ENCODE measurements at regions not wholly inside any gene's neighbourhood (a gene's known extent, or its start where the extent isn't known, plus 50 kb on each side); places are given as distances from the start of the nearest gene placed in this dataset.

DNA sequence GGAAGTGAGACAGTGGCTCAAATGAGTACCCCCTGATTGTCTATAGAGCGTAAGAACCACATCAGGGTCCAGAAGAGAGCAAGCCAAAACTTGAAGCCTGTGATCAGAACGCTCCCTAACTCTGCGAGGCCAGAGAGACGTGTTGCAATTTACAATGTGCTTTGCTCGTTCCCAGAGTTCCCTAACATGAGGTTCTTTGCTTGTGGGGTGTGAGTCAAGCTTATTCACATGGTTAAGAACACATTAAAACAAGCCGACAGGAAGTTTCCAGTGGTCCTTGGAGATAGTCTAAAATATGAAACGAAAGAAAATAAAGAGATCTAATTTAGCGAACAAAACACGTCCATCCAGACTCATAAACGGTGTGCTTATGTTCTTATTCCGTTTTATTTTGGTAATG lies 702.3 kb downstream of the TRIML1 start:
- DNase-seq (ENCODE audit: low spot score), result no peak

DNA sequence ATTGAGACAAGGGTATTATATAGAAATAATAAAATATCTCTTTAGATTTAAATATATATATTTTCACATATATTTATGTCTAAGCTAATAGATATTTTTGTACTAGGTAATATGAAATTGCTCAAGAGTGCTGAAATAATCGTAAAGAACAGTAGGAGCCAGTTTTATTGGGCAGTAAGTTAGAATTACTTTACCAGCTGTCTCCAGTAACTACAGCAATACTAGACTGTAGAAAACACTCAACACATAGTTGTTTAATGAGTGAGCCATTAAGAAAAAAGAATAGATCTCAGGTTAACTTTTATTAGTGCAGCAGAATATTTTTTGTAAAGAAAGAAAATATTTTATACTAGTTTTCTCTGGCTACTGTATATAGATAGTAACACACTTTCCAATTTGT lies 715.2 kb downstream of the TRIML1 start:
- DNase-seq (ENCODE audit: low spot score), result no peak

GRCh38 chr4:188858696-188859095 lies 719.5 kb downstream of the TRIML1 start:
- no peak for DNase-seq (ENCODE audit: low spot score)

- DNase-seq (ENCODE audit: low spot score), result no peak
Observed at GRCh38 chr4:188864741-188865140, 725.5 kb downstream of the TRIML1 start.

GRCh38 chr4:188867796-188868195 lies 728.6 kb downstream of the TRIML1 start:
- DNase-seq (ENCODE audit: low spot score), result no peak

DNA sequence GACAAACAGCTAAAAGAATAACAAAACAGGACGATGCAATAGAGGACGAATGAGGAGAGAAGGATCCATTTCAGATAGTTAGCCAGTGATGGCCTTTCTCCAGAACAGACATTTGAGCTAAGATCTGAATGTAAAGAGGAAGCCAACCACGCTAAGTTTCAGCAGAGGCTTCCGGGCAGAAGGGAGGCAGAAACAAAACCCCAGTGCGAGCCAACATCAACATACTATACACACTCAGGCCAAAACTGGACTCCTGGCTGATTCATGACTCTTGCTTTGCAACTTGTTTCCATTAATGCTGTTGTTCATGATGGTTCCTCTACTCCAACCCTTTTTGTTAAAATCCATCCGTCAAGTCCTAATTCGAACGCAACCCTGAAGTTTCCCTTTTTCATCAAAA lies 730.3 kb downstream of the TRIML1 start:
- DNase-seq (ENCODE audit: low spot score), result no peak

DNA sequence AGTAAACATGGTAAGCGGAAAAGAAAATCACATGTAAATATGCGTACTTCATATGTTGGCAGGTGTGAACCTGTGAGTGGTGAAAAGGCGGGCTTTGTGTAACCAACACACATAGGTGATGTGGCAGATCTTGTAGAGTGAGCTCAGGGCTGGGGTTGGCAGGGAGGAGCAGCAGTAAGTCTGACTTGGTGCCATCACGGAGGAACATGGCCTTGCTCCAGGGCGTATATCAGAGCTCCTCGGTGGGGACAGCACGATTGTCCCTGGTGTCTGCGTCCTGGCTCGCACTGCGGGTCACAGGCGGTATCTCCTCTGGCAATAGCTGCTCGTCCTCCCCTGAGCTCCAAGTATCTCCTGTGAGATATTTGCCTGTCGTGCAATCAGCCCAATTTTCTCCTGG lies 733.6 kb downstream of the TRIML1 start:
- DNase-seq (ENCODE audit: low spot score), result no peak

DNA sequence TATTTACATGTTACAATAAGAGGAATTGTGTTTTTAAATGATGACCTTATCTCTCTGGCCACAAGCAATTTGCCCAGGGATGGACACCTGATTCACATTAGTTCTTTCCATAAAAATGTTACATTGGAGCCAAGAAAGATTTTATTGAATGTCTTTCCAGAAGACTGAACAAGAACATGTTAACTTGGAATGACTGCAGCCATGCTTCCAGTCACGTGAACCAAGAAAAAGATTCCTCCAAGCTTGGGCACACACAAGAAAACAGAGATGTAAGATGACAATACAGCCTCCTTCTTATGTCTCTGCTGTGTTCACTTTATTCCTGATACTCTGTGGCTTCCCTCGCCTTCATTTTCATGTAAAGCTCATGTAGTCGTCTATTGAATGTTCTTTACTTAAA lies 737.6 kb downstream of the TRIML1 start:
- DNase-seq (ENCODE audit: low spot score), result no peak

DNA sequence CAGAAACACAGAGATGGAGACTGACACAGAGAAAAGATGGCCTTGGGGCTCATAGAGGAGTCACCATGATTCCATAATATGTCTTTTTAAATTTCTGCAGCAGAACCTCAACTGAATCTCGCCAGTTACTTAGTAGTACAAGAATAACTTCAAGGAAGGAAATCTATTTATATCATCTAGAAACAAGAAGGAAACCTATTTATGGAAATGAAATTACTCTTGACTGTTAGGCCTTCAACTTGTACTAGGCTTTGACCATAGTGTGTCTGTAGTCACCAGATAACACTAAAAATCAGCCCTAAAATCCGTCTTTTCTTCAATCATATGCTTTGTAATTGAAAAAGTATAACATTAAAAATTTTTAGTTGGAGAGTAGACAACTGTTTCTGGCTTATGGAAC lies 740.4 kb downstream of the TRIML1 start:
- DNase-seq (ENCODE audit: low spot score), result no peak

DNA sequence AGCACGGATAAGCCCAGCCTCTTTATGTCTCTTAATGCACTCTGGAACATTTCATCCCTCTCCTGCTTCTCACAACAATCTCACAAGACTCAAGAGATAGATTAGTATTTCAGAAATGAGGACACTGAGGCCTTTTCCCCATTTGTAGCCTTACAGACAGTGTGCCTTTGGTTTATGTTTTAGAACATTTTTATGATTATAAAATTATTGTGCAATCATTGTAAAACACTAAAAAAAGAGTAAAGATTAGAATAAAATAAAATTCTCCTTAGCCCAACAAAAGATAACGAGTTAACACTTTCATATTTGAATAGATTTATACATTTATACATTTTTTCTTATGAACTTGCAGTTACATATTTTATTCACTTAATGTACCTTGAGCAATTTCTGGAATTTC lies 748.7 kb downstream of the TRIML1 start:
- no peak for DNase-seq (ENCODE audit: low spot score)

- no peak for DNase-seq (ENCODE audit: low spot score)
Observed at GRCh38 chr4:188892837-188893236, 753.6 kb downstream of the TRIML1 start.

- DNase-seq (ENCODE audit: low spot score), result no peak
Observed at GRCh38 chr4:188903986-188904385, 764.7 kb downstream of the TRIML1 start.

DNA sequence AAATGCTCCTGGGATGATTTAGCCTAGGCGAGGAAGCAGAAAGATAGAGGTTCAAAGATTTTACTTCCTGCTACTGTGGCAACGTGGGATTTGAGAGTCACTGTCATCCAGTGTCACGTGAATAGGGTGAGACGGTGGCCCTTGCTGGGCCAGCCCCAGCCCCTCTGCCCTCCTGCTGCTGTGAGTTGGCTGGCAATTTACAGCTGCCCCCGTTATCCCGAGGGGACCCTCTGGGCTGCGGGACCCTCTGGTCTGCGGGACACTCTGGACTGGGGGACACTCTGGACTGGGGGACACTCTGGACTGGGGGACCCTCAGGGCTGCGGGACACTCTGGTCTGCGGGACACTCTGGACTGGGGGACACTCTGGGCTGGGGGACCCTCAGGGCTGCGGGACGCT lies 765.4 kb downstream of the TRIML1 start:
- DNase-seq (ENCODE audit: low spot score), result no peak

GRCh38 chr4:188905248-188905647 lies 766.0 kb downstream of the TRIML1 start:
- DNase-seq (ENCODE audit: low spot score), result no peak

DNA sequence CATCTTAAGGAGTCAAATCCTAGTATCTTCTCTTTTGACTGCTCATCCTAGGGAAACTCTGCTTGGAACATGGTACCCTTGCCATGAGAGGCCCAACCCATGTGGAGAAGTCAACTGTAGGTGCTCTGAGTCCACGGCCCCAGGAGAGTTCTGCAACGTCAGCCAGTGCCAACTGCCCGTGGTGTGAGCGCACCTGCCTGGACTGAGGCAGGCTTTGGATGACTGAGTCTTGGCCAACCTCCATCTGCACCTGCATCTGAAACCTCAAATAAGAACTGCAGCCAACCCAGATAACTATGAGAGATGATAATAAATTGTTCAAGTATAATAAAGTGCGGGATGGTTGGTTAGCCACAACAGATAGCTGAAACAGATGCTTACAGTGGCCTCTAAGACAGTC lies 772.0 kb downstream of the TRIML1 start:
- DNase-seq (ENCODE audit: low spot score), result no peak

GRCh38 chr4:188911707-188912106 lies 772.5 kb downstream of the TRIML1 start:
- no peak for DNase-seq (ENCODE audit: low spot score)

GRCh38 chr4:188915175-188915574 lies 775.9 kb downstream of the TRIML1 start:
- no peak for DNase-seq (ENCODE audit: low spot score)

DNA sequence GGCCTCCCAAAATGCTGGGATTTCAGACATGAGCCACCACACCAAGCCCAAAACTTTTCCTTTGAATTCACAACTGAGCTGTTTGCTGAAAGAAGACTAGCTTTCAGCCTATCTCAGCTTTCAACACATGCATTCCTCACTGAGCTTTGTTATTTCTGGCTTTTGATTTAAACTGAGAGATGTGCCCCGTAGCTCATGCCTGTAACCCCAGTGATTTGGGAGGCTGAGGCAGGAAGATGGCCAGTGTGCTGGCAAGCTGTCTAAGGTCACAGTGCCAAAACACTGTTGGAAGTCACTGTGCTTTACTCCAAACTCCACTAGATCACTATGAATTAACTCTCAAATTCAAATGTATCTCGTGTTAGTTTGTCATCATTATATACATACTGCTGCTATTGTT lies 779.5 kb downstream of the TRIML1 start:
- no peak for DNase-seq (ENCODE audit: low spot score)

DNA sequence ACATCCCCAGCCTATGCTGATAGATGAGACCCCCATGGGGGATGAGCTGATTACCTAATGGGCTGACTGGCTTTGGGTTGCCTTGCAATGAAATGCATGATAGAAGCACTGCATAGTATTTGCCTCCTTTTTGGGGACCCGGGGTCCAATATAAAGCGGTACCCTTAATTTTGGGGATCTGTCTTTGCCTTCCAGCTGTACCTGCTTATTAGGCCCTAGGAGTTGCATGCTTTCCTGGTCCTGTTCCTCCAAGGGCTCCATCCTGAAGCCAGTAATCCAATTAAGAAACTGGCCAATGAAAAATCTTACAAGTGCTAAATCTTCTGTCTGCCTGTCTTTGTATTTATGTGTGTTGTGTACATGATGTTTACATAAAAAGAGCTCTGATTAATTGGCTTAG lies 791.6 kb downstream of the TRIML1 start:
- DNase-seq (ENCODE audit: low spot score), result no peak

DNA sequence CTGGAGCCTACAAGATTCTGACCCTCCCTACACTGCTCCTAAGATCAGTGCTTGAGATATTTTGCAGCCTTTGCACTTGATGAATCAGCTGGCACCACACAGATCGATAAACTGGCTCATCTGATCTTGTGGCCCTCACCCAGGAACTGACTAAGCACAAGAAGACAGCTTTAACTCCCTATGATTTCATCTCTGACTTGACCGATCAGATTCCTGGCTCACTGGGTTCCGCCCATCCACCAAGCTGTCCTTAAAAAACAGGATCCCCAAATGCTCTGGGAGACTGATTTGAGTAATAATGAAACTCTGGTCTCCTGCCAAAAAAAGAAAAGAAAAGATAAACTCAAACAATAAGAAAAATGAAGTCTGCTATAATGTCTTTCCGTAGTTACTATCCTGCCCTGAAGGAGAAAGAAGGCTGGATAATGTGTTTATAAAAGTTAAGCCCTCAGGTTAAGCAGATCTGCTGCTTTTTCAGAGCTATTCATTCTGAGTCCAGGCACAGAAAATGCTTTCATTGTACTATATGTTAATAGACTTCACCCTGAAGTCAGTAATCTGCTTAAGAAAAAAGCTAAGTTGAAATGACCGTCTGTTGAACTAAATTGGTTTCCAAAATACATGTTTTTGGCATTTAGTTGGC lies 795.2 kb downstream of the TRIML1 start:
- DNase-seq (ENCODE audit: low spot score), result peak; percentile 11

GRCh38 chr4:188941524-188942119 lies 802.4 kb downstream of the TRIML1 start:
- DNase-seq (ENCODE audit: low spot score), result peak; percentile 86

GRCh38 chr4:188942606-188943005 lies 803.4 kb downstream of the TRIML1 start:
- DNase-seq (ENCODE audit: low spot score), result no peak

DNA sequence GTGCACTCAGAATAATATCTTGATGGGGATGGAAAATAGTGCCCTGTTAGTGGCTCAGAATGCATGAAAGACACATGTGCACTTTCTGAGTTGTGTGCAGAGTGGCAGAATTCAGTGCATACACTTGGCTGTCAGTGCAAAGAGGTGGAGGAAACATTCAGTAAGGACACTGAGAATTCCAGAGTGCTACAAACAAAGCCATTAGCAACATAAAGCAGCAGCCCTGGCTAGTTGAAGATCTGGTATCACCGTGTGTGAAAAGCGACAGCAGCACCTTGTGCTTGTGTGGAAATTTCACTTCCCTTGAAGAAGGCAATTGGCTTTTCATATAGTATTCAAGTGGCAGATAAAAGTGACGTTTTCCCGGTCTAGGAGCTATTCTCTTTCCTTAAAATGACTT lies 810.4 kb downstream of the TRIML1 start:
- no peak for DNase-seq (ENCODE audit: low spot score)

DNA sequence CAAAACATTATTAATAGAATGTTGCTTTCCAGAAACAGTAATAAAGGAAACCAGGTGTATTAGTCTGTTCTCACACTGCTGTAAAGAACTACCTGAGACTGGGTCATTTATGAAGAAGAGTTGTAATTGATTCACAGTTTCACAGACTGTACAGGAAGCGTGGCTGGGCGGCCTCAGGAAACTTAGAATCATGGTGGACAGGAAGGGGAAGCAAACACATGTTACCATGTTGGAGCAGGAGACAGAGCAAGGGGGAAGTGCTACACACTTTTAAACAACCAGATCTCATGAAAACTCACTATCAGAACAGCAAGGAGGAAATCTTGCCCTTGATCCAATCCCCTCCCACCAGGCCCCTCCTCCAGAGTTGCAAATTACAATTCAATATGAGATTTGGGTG lies 815.8 kb downstream of the TRIML1 start:
- no peak for DNase-seq (ENCODE audit: low spot score)
